ENCODE measurements at regions not wholly inside any gene's neighbourhood (a gene's known extent, or its start where the extent isn't known, plus 50 kb on each side); places are given as distances from the start of the nearest gene placed in this dataset.

GRCh38 chr11:109884501-109884900, 208.7 kb upstream of the ZC3H12C start:
- Histone ChIP-seq H3K27ac (no peak overlapping the region), H3K4me1 (replicated peaks) (no peaks in the 10 kb centered on the region), H3K4me3 (no peak overlapping the region), H3K9me3 (no peaks in the 10 kb centered on the region), H3K27me3 (replicated peaks; ENCODE audit: insufficient read depth) (no peaks in the 10 kb centered on the region), H3K36me3 (no peaks in the 10 kb centered on the region)
- WGBS, result 58% methylated on average over 4 of the region's 4 CpGs
- intact Hi-C loops (cut with DNase I), result no loop called here
- no peak for TF ChIP-seq POLR2AphosphoS5 (IDR thresholded peaks at IDR 0.05)
- TF ChIP-seq POLR2A (IDR thresholded peaks at IDR 0.05), result no peak
- no peak for TF ChIP-seq CTCF (IDR thresholded peaks at IDR 0.05)
- DNase-seq (ENCODE audit: low spot score), result no peak

- H3K27me3 ChIP-seq (replicated peaks; ENCODE audit: insufficient read depth), result no peaks in the 10 kb centered on the region
- no peaks in the 10 kb centered on the region for H3K4me1 ChIP-seq (replicated peaks)
- no peaks in the 10 kb centered on the region for H3K9me3 ChIP-seq
- intact Hi-C loops (cut with DNase I), result no loop called here
- H3K4me3 ChIP-seq, result no peak overlapping the region
- no peak for DNase-seq (ENCODE audit: low spot score)
- 64% methylated on average over 7 of the region's 7 CpGs for WGBS
- TF ChIP-seq POLR2A (IDR thresholded peaks at IDR 0.05), result no peak
- TF ChIP-seq POLR2AphosphoS5 (IDR thresholded peaks at IDR 0.05), result no peak
- H3K36me3 ChIP-seq, result no peaks in the 10 kb centered on the region
- H3K27ac ChIP-seq, result no peak overlapping the region
These were observed 208.2 kb upstream of the ZC3H12C start for GRCh38 chr11:109885006-109885405.

GRCh38 chr11:109892321-109892794, 200.8 kb upstream of the ZC3H12C start:
- WGBS, result 49% methylated on average over 4 of the region's 4 CpGs
- no peak for TF ChIP-seq POLR2AphosphoS5 (IDR thresholded peaks at IDR 0.05)
- TF ChIP-seq CTCF (IDR thresholded peaks at IDR 0.05), result no peak
- TF ChIP-seq POLR2A (IDR thresholded peaks at IDR 0.05), result no peak

GRCh38 chr11:109894242-109894641, 198.9 kb upstream of the ZC3H12C start:
- Histone ChIP-seq H3K36me3 (no peaks in the 10 kb centered on the region), H3K27ac (no peak overlapping the region), H3K4me3 (no peak overlapping the region), H3K9me3 (no peaks in the 10 kb centered on the region), H3K4me1 (replicated peaks) (no peaks in the 10 kb centered on the region), H3K27me3 (replicated peaks; ENCODE audit: insufficient read depth) (no peaks in the 10 kb centered on the region)
- DNase-seq (ENCODE audit: low spot score), result no peak
- WGBS, result 52% methylated on average over 1 of the region's 1 CpG
- TF ChIP-seq POLR2AphosphoS5 (IDR thresholded peaks at IDR 0.05) (no peak), POLR2A (IDR thresholded peaks at IDR 0.05) (no peak), CTCF (IDR thresholded peaks at IDR 0.05) (no peak)
- intact Hi-C loops (cut with DNase I), result no loop called here

More at GRCh38 chr11:109892321-109892794, 200.8 kb upstream of the ZC3H12C start:
- intact Hi-C loops (cut with DNase I), result no loop called here
- Histone ChIP-seq H3K9me3 (no peaks in the 10 kb centered on the region), H3K4me3 (no peak overlapping the region), H3K36me3 (no peaks in the 10 kb centered on the region), H3K27me3 (replicated peaks; ENCODE audit: insufficient read depth) (no peaks in the 10 kb centered on the region), H3K27ac (no peak overlapping the region), H3K4me1 (replicated peaks) (no peaks in the 10 kb centered on the region)
- no peak for DNase-seq (ENCODE audit: low spot score)

GRCh38 chr11:109898592-109898991, 194.6 kb upstream of the ZC3H12C start:
- no peaks in the 10 kb centered on the region for H3K9me3 ChIP-seq
- H3K4me3 ChIP-seq, result no peak overlapping the region
- H3K27ac ChIP-seq, result no peak overlapping the region
- TF ChIP-seq POLR2A (IDR thresholded peaks at IDR 0.05), result no peak
- TF ChIP-seq CTCF (IDR thresholded peaks at IDR 0.05), result no peak
- no peak for TF ChIP-seq POLR2AphosphoS5 (IDR thresholded peaks at IDR 0.05)
- no peaks in the 10 kb centered on the region for H3K4me1 ChIP-seq (replicated peaks)
- no peaks in the 10 kb centered on the region for H3K27me3 ChIP-seq (replicated peaks; ENCODE audit: insufficient read depth)
- H3K36me3 ChIP-seq, result no peaks in the 10 kb centered on the region
- WGBS, result 67% methylated on average over 2 of the region's 2 CpGs
- intact Hi-C loops (cut with DNase I), result no loop called here
- DNase-seq (ENCODE audit: low spot score), result no peak

Measured in prostate gland (tissue), 2 donors.